ENCODE measurements at regions not wholly inside any gene's neighbourhood (a gene's known extent, or its start where the extent isn't known, plus 50 kb on each side); places are given as distances from the start of the nearest gene placed in this dataset.

GRCh38 chr7:81457852-81458522 lies 311.9 kb downstream of the HGF start:
- TF ChIP-seq CTCF (IDR thresholded peaks at IDR 0.05) (peak; percentile 26 to 42 (median 31)), POLR2AphosphoS5 (IDR thresholded peaks at IDR 0.05) (no peak)

All from esophagus muscularis mucosa (tissue), 3 donors.